Muscle of arm (tissue), 1 donor: ENCODE measurements at regions not wholly inside any gene's neighbourhood (a gene's known extent, or its start where the extent isn't known, plus 50 kb on each side); places are given as distances from the start of the nearest gene placed in this dataset.
A peak's percentile ranks its signal among the peaks of the same experiment; 100 is the strongest.
"Not testable (repeated sequence)": the region's sequence is repeated elsewhere in the genome, so short reads cannot be mapped to it uniquely, and the experiment has no call there.

Experiments
- DNase-seq: peaks from one replicate; pipeline ENCODE4 v3.0.0-alpha.2; 2013

DNA sequence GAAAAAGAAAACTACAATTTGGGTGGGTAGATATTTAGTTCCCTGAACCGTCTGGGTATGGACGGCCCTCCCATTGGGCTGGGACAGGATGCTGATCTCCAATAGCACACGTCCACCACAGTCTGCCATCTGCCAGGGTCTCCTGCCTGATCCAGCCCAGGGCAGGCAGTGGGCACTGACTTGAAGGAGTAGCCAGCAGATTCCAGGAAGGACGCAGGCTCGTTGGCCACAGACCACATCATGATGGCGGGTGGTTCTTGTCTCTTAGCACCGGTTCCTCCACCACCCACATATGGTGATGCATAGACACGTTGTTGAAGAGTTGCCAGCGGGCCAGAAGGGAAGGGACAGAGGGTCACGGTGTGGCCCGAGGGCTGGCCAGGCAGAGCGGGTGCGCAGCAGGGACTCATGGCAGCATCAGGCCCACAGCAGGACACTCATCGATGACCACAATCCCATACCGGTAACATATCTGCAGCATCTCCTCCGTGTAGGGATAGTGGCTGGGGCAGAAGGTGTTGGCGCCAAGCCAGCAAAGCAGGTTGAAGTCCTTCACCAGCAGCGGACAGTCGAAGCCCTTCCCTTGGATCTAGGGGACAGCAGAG is 155.8 kb upstream of the FAM174A start:
- DNase-seq: not testable (repeated sequence)

DNA sequence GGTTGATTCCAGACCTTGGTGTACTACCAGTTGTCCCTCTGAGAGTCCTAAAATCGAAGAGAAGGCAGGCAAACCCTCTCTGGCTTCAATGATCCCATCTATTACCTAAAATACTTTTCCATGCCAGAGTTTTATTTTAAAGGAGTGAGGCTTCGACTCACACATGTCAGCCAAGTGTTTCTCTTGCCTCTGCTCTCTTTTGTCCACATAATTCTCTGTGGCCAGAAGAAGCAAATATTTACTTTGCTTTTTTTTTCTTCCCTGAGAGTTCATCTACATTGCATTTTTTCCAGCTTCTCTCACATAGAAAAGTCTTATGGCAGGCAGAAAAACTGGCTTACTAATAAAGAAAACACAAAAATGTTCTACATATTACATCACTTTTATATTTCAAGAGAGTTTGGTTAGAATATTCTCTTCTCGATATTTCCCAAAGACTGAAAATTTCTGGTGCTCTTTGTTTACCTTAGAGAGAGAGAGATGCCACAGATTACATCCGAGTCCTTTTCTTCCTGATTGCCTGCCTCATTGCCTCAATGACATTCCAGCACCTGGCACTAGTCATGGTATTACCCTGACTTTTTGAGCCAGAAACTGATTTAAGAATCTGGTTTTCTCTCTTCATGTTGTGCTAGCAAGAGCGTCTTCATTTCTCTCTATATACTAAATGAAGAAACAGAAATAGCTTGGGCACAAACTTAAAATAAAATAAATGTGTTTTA is 170.3 kb upstream of the FAM174A start:
- not testable (repeated sequence) for DNase-seq

DNA sequence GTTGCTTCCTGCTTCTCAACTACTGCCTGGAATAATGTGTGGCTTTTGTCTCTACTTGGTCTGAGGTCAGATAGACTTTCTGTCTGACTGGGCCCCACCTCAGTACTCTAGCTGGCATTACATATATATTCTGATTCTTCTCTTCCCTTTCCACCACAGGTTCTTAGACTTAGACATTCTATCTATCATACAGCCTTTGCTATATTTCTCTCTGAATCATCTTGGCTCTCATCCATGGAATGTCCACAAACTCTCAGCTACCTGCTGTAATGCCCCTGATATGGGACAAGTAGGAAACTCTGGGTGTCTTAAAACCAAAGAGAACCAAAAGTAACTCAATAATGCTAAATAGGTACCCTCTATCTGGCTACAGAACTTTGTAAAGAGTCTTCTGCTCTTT is 170.8 kb upstream of the FAM174A start:
- not testable (repeated sequence) for DNase-seq

DNA sequence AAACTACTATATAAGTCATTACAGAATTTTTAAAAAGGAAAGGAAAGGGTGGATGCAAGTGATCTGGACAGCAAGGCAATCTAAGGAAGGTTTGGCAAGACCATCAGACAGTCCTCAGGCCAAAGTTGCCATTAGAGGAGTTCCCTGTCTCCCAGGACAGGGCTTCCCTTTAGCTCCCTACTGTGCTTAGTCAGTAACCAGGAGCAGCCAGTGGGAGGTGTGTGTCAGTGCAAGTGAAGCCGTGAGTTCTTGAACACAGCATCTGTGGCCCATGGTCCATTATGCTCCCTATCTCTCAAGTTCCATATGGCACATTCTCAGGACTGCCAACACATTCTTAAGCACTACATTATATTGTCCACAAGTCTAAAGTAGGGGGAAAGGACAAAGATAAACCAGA is 175.2 kb upstream of the FAM174A start:
- DNase-seq: not testable (repeated sequence)

DNA sequence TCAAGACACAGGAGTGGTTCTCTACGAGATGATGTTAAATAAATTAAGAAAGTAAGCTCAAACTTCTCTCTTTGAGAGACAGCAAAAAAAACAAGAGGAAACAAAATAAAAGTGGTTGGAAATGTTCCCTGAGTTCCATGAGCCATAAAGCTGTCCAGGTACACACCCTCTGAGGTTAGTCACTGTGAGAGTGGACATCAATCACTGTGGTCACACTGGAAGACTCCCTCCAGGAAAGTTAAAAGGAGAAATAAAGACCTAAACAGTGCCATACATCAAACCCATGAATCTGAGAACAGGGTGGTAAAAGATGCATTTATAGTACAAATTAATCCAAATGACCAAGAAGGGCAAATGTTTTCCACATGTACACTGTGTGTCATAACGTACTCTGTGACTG is 188.9 kb upstream of the FAM174A start:
- not testable (repeated sequence) for DNase-seq

DNA sequence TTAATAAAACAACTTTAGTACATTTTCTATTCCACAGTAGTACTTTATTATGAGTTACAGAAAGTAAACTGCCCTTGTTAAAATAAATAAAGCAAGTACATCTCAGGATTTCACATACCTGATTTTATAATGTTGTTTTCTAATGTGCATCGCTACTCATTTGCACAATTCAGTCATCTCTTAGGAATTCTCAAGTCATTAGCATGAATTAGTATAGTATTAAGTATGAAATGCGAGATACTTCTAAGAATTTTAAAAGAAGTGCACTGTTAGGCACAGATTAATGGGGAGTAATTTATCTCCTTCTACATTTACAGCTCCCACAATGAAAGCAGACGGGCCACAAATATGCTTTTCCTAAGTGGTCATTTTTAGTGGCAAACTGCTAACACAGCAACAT is 193.7 kb upstream of the FAM174A start:
- DNase-seq: not testable (repeated sequence)

DNA sequence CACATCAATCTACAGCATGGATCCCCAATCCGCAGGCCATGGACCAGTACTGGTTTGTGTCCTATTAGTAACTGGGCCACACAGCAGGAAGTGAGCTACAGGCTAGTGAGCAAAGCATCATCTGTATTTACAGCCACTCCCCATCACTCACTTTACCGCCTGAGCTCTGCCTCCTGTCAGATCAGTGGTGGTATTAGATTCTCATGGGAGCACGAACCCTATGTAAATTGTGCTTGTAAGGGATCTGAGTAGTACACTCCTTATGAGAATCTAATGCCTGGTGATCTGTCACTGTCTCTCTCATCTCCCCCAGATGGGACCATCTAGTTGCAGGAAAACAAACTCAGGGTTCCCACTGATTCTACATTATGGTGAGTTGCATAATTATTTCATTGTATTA is 212.7 kb upstream of the FAM174A start:
- no peak for DNase-seq

DNA sequence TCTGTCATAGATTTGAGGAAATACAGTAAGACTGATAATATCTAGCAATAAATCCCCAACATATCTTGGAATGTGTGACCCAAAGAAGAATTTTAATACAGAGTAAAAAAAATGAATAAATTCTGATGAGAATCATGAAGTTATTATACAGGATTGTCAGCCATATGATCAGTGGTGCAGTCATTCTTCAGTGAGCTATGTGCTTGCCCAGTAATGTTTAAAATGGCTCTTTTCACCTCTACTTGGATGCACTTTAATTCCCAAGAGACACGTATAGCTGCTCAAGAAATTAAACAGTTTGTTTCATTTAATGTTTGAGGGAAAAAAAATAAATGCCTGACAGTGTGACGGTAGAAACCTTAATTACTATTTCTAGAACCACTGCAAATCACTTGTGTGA is 215.3 kb upstream of the FAM174A start:
- DNase-seq: no peak

DNA sequence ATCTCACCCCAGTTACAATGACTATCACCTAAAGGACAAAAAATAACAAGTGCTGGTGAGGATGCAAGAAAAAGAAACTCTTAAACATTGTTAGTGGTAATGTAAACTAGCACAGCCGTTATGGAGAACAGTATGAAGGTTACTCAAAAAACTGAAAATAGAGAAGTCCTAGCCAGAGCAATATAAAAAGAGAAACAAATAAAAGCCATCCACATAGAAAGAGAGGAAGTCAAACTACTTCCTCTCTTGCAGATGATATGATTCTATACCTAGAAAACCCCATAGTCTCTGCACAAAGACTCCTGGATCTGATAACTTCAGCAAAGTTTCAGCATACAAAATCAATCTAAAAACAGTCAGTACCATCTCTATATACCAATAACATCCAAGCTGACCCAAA is 221.5 kb upstream of the FAM174A start:
- DNase-seq: no peak

DNA sequence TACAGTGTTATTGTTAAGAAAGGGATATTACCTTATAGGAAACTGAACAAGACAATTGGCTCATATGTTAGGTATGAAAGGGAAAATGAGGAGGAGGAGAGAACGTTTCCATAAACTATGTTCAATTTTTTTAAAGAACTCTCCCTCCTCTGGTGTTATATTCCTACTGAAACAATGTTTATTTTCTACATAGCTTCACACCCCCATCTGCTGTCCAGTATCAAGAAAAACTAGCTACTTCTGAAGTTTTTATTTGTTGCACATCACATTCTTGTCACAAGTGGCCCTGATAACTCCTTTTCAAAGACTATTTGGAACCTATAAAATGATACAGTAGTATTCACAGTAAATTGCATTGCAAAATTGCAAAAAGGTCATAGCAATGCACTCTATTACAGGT is 223.4 kb upstream of the FAM174A start:
- DNase-seq: peak; percentile 6

DNA sequence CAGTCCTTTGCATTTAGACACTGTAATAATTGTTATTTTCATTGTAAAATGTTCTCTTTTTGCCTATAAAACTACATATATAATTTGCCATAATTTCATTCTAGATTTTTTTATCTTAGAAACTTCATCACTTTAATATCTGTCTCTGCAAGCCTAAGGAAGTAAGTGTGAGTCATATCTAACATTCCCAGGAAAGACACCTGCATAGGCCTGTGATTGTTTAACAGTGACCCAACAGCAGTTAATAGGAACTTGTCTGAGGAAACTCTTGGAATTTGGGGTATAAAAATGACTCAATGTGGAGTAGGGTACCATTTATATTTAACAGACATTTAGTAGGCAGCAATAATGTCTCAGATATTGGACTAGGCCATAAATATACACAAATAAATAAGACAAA is 229.2 kb upstream of the FAM174A start:
- DNase-seq: no peak

DNA sequence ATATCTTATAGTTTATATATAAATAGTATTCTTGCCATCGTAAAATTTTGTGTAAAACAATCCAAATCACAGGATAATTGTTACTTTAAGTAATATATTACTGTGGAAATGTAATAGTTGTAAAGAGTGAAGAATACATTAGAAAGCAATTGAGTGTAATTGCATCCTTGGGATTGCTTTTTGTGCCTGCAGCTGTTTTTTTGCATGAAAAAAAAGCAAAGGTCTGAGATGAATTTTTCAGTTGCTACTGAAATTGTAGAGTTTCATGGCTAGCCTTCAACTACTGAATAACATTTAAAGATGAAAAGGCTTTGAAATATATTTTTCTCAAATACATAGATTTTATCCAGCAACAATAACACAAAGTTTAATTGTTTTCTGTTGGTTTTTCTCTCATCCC is 232.0 kb upstream of the FAM174A start:
- peak; percentile 7 for DNase-seq

DNA sequence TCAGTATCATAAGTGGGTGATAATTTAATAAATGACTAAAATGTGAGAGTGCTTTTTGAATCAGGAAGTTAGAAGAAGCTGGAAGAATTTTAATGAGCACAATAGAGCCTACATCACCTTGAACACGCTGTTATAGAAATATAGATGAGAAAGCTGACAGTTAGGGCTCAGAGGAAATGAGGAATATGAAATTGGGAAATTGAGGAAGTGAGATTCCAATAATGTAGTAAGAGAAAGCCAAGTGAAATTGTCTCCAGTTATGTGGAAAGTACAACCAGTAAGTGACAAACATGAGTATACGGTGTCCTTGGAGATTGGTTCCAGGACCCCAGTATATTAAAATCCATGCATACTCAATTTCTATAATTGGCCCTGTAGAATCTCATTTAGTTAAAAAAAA is 235.9 kb upstream of the FAM174A start:
- DNase-seq: no peak

DNA sequence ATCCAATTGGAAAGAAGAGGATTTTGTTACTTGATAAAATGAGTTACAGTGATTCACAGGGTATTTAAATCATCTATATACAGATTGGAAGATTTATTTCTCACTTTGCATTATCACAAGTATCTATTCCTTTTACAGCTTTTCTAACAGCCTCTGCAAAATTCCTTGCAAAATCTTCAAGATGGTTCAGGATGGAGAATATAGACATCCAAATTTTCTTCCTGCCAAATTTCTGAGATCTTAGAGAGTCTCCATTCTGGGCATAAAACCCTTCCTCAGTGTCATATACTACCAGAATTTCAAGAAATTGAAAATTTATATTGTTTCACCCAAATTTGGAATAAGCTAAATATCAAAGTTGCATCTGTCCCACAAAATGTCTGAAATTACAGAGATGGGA is 259.1 kb upstream of the FAM174A start:
- no peak for DNase-seq

DNA sequence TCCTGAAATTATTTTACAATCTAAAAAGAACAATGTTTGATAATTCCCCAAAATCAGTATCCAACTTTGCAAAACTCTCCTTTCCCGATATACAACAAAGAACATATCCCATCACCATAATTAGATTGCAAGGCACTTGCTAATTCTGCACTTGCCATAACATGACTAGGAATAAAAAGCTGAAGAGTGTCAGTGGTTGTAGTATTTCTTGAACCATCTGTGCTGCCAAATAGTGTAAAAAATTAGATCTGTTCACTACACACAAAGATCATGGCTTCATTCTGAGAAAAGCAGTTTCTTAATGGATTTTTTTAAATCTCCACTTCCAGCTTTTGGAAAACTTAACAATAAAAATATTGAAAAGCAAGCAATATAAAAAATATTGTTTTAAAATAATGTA is 259.5 kb upstream of the FAM174A start:
- DNase-seq: no peak

DNA sequence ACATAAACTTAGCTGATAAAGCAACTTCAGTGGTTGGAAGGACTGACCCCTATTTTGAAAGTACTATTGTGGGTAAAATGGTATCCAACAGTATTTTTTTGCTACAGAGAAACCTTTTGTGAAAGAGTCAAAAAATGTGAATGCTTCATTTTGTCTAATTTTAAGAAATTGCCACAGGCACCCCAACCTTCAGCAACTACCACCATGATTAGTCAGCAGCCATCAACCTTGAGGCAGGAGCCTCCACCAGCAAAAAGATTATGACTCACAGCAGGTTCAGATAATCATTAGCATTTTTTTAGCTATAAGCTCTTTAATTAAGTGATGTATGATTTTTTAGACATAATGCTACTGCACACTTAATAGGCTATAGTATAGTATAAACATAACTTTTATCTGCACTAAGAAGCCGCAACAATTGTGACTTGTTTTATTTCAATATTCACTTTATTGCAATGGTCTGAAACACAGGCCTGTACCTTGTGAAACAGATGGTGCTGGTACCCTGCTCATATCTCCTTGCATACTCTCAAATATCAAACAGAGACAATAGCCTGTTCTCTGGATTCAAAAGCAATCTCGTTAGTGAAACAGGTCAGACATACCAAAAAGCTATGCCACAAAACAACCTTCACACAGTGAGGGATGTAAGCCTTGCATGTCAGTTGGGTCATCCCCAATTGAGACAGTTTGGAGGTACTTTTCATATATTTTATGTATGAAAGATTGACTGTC is 261.2 kb upstream of the FAM174A start:
- no peak for DNase-seq

DNA sequence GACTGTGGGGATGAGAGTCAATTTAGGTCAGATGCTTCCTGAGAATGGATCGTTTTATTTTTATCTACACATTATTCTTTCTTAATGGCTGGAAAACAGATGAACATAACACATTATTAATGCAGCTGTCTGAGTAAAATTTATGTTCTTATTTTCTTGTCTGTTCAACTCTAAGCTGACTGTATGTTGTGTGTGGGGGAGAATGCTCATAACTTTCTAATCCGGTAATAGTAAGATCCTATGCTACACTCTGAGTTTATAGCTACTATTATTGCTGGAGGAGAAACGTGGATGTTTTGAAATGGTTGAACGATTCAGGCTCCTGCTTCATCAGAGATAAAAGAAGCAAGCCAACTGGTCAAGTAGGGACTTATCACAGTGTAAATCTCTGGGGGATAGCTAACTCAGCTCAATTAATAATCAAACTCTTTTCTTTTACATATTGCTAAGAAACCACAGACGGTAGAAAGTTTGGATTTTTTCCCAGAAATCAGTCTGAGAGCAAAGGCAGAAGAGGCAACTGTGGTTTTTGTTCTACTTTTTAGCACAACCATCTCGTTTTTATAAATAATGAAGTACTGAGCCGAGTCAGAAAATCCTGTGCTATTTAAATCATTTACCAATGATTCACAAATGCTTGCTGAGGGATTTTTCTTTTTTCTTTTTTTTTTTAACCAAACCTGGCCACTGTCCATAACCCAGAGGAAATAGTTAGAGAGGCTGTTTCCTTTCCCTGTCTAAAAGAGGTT is 265.0 kb upstream of the FAM174A start:
- DNase-seq: peak; percentile 18

DNA sequence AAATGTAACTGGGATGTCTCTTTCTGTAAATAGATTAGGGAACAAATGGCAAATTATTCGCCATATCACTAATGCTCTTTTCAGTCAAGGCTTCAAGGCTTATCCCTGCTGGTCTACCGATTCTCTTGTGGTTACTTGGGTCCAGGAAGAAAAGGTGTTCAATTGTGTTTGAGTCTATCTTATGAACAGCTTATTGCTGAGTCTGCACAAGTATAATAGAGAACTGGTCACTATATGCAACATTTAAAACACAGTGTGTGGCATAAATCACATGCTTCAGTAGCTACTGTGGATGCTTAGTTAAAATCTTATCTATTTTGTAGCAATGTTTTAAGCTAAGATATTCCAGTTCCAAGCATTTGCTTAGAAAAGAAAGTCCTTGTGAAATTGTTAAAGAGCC is 274.2 kb upstream of the FAM174A start:
- no peak for DNase-seq

DNA sequence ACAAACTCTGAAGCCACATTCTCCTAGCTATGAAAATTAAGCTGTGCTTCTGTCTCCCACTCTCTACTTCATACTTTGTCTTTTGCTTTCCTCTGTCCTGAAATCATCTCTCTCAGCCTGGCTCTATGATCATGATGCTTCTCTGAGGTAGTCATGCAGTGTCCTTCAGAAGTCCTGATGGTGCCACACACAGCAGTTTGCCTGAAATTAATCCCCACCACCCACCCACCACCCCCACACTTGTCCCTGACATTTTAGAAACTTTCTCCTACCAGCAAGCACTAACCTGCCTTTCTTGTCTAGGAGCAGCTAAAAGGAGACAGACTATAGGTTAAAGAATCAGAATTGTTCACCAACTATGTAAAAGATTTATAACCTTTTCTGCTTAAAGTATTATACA is 282.2 kb upstream of the FAM174A start:
- DNase-seq: no peak

DNA sequence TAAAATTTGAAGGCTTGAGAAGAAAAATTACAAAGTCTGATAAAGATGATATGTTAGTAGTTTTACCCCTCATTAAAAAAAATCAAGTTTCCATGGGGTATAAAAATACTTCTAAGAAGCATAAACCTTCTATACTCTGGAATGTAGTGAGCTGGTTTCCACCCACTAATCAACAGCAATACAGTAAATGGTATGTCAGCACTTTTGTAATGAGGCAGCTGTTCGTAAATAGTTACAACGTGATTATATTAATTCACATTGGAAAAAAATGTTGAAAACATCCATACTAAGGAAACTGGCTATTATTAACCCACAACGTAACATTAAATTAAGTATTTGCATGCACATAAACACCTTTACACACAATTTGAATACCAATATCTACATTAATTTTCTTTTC is 283.1 kb upstream of the FAM174A start:
- DNase-seq: no peak

DNA sequence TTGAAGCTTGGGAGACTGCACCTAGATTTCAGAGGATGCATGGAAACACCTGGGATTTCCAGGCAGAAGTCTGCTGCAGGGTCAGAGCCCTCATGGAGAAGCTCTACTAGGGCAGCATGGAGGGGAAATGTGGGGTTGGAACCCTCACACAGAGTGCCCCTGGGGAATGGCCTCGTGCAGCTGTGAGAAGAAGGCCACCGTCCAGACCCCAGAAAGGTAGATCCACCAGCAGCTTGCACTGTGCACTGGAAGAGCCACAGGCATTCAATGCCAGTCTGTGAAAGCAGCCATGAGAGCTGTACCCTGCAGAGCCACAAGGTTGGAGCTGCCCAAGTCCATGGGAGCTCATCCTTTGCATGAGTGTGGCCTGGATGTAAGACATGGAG is 285.3 kb upstream of the FAM174A start:
- no peak for DNase-seq

DNA sequence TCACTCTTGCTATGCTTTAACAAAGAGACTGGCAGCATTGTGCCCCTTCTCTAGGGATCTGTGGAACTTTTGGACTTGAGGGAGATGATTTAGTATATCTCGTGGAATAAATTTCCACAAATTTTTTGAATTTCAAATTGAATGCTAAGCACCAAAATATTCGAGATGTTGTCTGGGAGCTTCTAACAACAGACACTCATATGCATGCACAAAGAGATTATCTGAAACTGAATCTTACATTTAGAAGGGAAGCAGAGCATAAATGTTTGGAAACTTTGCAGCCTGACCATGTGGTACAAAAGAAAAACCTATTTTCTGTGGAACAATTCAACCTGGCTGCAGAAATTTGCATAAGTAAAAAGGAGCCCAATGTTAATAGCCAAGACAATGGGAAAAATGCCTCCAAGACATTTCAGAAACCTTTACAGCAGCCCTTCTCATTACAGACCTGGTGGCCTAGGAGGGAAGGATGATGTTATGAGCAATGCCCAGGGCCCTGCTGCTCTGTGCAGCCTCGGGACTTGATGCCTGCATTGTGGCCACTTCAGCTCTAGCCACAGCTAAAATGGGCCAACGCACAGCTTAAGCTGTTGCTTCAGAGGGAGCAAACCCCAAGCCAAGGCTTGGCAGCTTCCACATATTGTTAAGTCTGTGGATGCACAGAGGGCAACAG is 285.8 kb upstream of the FAM174A start:
- no peak for DNase-seq
